ENCODE measurements at regions not wholly inside any gene's neighbourhood (a gene's known extent, or its start where the extent isn't known, plus 50 kb on each side); places are given as distances from the start of the nearest gene placed in this dataset.

DNA sequence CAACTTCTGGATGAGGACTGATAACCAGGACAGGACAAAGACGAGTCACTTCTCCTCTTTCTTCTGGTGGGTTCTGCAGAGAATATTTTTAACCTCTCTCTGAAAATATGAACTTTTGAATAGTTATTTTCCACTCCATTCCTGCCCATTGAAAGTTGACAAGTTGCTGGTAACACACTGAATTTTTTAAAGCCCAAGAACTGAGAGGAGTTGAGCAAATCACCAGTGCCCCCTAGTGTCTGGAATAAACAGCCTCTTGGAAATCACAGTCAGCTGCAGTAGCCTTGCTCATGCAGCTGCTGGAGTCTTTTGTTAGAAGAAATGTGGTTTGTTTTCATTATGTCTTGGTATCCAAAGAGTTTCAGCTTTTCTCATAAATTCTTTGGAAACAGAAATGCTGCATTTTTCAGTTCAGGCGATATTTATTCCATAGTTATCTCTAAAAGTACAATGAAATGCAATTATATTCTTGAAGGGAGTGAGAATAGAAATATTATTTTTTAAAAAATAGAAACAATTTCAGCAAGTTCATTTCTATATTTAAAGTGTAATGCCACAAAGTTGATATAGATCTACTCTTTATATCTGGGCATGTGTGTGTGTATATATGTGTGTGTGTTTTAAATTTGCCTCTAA is 741.0 kb upstream of the CBLB start:
- no peak overlapping the region for H3K27ac ChIP-seq
- no peaks in the 10 kb centered on the region for H3K27me3 ChIP-seq
- no peaks in the 10 kb centered on the region for H3K9me3 ChIP-seq
- DNase-seq: peak; percentile 43 to 50
- TF ChIP-seq POLR2A (IDR thresholded peaks at IDR 0.05): no peak
- TF ChIP-seq, protein P1, sequence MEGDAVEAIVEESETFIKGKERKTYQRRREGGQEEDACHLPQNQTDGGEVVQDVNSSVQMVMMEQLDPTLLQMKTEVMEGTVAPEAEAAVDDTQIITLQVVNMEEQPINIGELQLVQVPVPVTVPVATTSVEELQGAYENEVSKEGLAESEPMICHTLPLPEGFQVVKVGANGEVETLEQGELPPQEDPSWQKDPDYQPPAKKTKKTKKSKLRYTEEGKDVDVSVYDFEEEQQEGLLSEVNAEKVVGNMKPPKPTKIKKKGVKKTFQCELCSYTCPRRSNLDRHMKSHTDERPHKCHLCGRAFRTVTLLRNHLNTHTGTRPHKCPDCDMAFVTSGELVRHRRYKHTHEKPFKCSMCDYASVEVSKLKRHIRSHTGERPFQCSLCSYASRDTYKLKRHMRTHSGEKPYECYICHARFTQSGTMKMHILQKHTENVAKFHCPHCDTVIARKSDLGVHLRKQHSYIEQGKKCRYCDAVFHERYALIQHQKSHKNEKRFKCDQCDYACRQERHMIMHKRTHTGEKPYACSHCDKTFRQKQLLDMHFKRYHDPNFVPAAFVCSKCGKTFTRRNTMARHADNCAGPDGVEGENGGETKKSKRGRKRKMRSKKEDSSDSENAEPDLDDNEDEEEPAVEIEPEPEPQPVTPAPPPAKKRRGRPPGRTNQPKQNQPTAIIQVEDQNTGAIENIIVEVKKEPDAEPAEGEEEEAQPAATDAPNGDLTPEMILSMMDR (IDR thresholded peaks at IDR 0.05): peak; percentile 68 to 79 (median 73)
- no peak overlapping the region for H3K4me3 ChIP-seq
- no peaks in the 10 kb centered on the region for H3K4me1 ChIP-seq
- intact Hi-C loops (cut with DNase I; ENCODE audit: low total_unique reads): no loop called here
- H3K36me3 ChIP-seq: no peaks in the 10 kb centered on the region

DNA sequence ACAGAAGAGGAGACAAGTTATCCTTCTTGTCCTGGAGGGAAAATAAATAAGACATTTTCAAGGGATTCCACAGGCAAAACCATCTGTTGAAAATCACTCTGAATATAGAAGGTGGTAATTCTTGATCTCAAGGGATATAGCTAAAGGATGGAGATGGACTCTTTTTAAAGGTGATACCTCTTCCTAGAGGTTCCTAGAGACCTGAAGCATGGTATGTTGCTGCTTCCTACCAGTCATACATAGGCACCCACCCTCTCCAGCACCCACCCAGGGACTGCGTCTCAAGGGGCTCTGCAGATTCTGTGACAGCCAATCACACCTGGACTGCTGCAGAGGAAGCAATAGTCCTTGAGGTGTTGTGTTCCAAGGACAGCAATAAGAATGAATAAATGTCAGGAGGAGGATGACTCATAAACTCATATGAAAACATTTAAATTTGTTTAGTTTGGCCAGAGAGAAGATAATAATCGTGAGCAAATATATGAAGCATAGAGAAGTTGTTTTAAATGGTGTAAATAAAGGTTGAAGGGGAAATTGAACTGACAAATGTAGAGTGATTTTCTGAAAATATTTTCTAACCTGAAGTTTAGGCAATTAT is 741.6 kb upstream of the CBLB start:
- no peak overlapping the region for H3K4me3 ChIP-seq
- intact Hi-C loops (cut with DNase I; ENCODE audit: low total_unique reads): no loop called here
- TF ChIP-seq POLR2A (IDR thresholded peaks at IDR 0.05): no peak

DNA sequence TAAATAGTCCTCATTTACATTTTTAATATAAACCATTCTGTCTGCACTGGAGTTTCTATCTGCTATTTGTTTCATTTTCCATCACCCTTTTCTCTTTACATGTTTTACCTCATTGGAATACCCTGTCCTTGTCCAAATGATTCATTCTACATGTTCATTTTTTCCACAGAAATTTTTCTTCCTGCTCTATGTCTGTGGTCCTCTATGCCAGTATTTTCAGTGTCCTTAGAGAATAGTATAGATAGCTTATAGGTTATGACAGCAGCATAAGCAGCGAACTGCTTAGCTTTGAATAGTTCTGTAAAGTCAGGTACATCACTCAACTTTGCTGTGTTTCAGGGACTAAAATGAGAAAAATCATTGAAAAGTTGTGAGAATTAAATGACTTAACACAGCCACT is 742.3 kb upstream of the CBLB start:
- no peaks in the 10 kb centered on the region for H3K27me3 ChIP-seq
- no peaks in the 10 kb centered on the region for H3K36me3 ChIP-seq
- TF ChIP-seq, protein P1 (IDR thresholded peaks at IDR 0.05): no peak
- TF ChIP-seq POLR2A (IDR thresholded peaks at IDR 0.05): no peak
- no peak overlapping the region for H3K4me3 ChIP-seq
- no peak overlapping the region for H3K27ac ChIP-seq
- H3K4me1 ChIP-seq: no peaks in the 10 kb centered on the region
- intact Hi-C loops (cut with DNase I; ENCODE audit: low total_unique reads): no loop called here
- DNase-seq: no peak
- no peaks in the 10 kb centered on the region for H3K9me3 ChIP-seq

More for the DNA sequence above, 741.6 kb upstream of the CBLB start:
- Histone ChIP-seq H3K9me3 (no peaks in the 10 kb centered on the region), H3K36me3 (no peaks in the 10 kb centered on the region), H3K4me1 (no peaks in the 10 kb centered on the region), H3K27ac (no peak overlapping the region), H3K27me3 (no peaks in the 10 kb centered on the region)
- DNase-seq: no peak

DNA sequence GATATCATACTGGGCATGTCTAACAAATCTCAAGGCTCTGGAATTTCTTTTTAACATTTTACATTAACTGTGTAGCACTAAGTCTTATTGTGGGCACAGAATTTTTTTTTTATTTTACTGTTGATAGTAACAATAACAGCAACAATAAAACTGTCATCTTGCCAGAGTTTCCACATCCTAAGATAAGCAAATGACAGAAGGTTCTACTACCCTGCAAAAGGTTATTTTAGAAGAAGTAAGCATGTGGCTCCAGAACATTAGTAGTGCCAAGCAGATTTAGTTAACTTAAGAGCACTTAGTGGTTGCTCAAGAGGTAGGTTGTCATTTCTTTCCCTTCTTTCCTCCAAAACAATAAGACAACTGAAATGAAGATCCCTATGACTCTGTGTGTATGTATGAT is 743.0 kb upstream of the CBLB start:
- intact Hi-C loops (cut with DNase I; ENCODE audit: low total_unique reads): no loop called here
- TF ChIP-seq, protein P1 (IDR thresholded peaks at IDR 0.05): no peak
- TF ChIP-seq POLR2A (IDR thresholded peaks at IDR 0.05): no peak

DNA sequence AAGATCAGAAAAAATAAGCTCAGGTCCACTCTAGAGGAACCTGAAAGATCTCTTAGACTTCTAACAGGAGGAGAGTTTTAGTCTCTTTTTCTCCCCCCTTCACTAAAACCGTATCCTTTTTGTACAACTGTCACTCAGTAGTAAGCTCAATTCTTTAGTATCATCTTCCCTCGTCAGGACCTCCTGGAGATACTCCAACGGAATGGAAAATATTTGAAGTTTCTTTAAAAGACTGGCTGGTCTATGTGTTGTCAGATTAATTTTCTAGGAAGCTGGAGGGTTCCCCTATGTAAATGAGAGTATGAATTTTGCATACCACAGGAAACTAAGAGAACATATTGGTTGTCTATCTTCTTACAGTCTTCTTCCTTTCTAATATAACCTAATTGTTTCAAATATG is 747.7 kb upstream of the CBLB start:
- H3K4me3 ChIP-seq: no peak overlapping the region
- H3K36me3 ChIP-seq: no peaks in the 10 kb centered on the region
- H3K27me3 ChIP-seq: no peaks in the 10 kb centered on the region
- H3K9me3 ChIP-seq: no peaks in the 10 kb centered on the region
- no peak overlapping the region for H3K27ac ChIP-seq
- no peaks in the 10 kb centered on the region for H3K4me1 ChIP-seq
- DNase-seq: no peak
- intact Hi-C loops (cut with DNase I; ENCODE audit: low total_unique reads): no loop called here
- TF ChIP-seq POLR2A (IDR thresholded peaks at IDR 0.05): no peak
- TF ChIP-seq, protein P1 (IDR thresholded peaks at IDR 0.05): no peak

More for the DNA sequence above, 743.0 kb upstream of the CBLB start:
- H3K4me1 ChIP-seq: no peaks in the 10 kb centered on the region
- no peak overlapping the region for H3K27ac ChIP-seq
- H3K36me3 ChIP-seq: no peaks in the 10 kb centered on the region
- no peaks in the 10 kb centered on the region for H3K27me3 ChIP-seq
- no peak for DNase-seq
- H3K4me3 ChIP-seq: no peak overlapping the region
- H3K9me3 ChIP-seq: no peaks in the 10 kb centered on the region

Data from uterus (tissue), 3 donors.